Activated T-helper 2 cell treated with anti-CD3 and anti-CD28 coated beads, Interferon-gamma antibody, Interleukin-2, Interleukin-4, amounts not matched to agents 10 μg/mL and 5 μg/mL and 100 μg/mL, durations not matched to agents 14 hours and 24 hours and 36 hours (primary cell): ENCODE measurements at regions not wholly inside any gene's neighbourhood (a gene's known extent, or its start where the extent isn't known, plus 50 kb on each side); places are given as distances from the start of the nearest gene placed in this dataset.

Experiments used
- DNase-seq: peaks from one replicate; pipeline ENCODE4 v3.0.0; 2021; ENCODE audit warnings: low spot score
- H3K27ac Mint-ChIP-seq: one replicate; pipeline ENCODE4 v1.8.0; 2021; ENCODE audit warnings: mixed read lengths
- H3K27me3 Mint-ChIP-seq: one replicate; pipeline ENCODE4 v1.8.0; 2021; ENCODE audit warnings: low read depth, mixed read lengths
- H3K36me3 Mint-ChIP-seq: one replicate; pipeline ENCODE4 v1.8.0; 2021; ENCODE audit warnings: low read depth, mixed read lengths
- H3K4me1 Mint-ChIP-seq: one replicate; pipeline ENCODE4 v1.8.0; 2021; ENCODE audit warnings: low read depth, mixed read lengths
- H3K4me3 Mint-ChIP-seq: one replicate; pipeline ENCODE4 v1.8.0; 2021; ENCODE audit warnings: low read depth, mild to moderate bottlenecking, moderate library complexity, mixed read lengths
- H3K9me3 Mint-ChIP-seq: one replicate; pipeline ENCODE4 v1.8.0; 2021; ENCODE audit warnings: mixed read lengths
- intact Hi-C: fragments of 100-400 bp; cut with micrococcal nuclease; formaldehyde crosslinking; loops from one replicate; pipeline ENCODE4 v1.15.1; 2023

- Mint-ChIP-seq H3K9me3 (no peaks in the 10 kb centered on the region), H3K4me1 (peaks cover 34% of the 10 kb centered on the region), H3K27ac (peak overlapping the region; percentile 69), H3K27me3 (no peaks in the 10 kb centered on the region), H3K36me3 (peaks cover 25% of the 10 kb centered on the region), H3K4me3 (peak overlapping the region; percentile 83)
- intact Hi-C loops = loop anchor here (10.0 kb wide), 1 partner anchor 681 kb away; no protein-coding TSS in a partner anchor
- DNase-seq = no peak
Measured at GRCh38 chr1:21344098-21344749, 54.0 kb upstream of the ECE1 start.

- peaks cover 33% of the 10 kb centered on the region for H3K36me3 Mint-ChIP-seq
- peaks cover 43% of the 10 kb centered on the region for H3K4me1 Mint-ChIP-seq
- H3K27me3 Mint-ChIP-seq = no peaks in the 10 kb centered on the region
- DNase-seq = peak; percentile 54
- intact Hi-C loops = loop anchor here (1.0 to 10.0 kb wide), 4 partner anchors 9 to 682 kb away; no protein-coding TSS in a partner anchor
- peak overlapping the region; percentile 83 for H3K4me3 Mint-ChIP-seq
- no peaks in the 10 kb centered on the region for H3K9me3 Mint-ChIP-seq
- peak overlapping the region; percentile 69 for H3K27ac Mint-ChIP-seq
Measured at GRCh38 chr1:21342961-21343838, 52.9 kb upstream of the ECE1 start.

DNA sequence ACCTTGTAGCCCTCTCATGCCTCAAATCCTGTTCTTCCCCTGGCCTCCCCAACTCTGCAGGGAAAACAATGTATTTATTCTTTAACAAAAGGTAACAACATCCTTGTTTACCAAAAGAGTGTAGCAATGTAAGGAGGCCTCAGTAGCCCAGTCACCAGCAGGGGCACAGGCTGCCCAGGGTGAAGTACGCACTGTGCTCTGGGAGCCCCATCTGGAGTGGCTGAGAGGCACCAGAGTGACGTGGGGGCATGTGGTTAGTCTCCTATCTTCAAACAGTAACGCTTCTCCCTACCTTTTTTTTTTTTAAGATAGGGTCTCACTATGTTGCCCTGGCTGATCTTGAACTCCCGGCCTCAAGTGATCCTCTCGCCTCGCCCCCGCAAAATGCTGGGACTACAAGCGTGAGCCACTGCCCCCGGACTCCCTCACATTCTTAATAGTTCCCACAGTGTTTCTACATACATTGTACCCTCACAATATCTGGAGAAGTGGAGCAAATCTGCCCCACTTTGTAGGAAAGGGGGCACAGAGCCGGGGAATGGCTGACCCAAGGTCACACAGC lies 51.3 kb upstream of the ECE1 start:
- H3K27ac Mint-ChIP-seq = no peak overlapping the region
- peaks cover 55% of the 10 kb centered on the region for H3K4me1 Mint-ChIP-seq
- peak overlapping the region; percentile 23 for H3K4me3 Mint-ChIP-seq
- H3K27me3 Mint-ChIP-seq = no peaks in the 10 kb centered on the region
- no peaks in the 10 kb centered on the region for H3K9me3 Mint-ChIP-seq
- H3K36me3 Mint-ChIP-seq = peaks cover 45% of the 10 kb centered on the region
- intact Hi-C loops = loop anchor here (10.0 kb wide), 1 partner anchor 683 kb away; no protein-coding TSS in a partner anchor
- no peak for DNase-seq

- no peak overlapping the region for H3K27ac Mint-ChIP-seq
- H3K27me3 Mint-ChIP-seq = no peaks in the 10 kb centered on the region
- H3K4me3 Mint-ChIP-seq = no peak overlapping the region
- DNase-seq = no peak
- intact Hi-C loops = loop anchor here (10.0 kb wide), 1 partner anchor 684 kb away; no protein-coding TSS in a partner anchor
- H3K4me1 Mint-ChIP-seq = peaks cover 55% of the 10 kb centered on the region
- peaks cover 45% of the 10 kb centered on the region for H3K36me3 Mint-ChIP-seq
- H3K9me3 Mint-ChIP-seq = no peaks in the 10 kb centered on the region
Measured at GRCh38 chr1:21341022-21341421, 50.8 kb upstream of the ECE1 start.

DNA sequence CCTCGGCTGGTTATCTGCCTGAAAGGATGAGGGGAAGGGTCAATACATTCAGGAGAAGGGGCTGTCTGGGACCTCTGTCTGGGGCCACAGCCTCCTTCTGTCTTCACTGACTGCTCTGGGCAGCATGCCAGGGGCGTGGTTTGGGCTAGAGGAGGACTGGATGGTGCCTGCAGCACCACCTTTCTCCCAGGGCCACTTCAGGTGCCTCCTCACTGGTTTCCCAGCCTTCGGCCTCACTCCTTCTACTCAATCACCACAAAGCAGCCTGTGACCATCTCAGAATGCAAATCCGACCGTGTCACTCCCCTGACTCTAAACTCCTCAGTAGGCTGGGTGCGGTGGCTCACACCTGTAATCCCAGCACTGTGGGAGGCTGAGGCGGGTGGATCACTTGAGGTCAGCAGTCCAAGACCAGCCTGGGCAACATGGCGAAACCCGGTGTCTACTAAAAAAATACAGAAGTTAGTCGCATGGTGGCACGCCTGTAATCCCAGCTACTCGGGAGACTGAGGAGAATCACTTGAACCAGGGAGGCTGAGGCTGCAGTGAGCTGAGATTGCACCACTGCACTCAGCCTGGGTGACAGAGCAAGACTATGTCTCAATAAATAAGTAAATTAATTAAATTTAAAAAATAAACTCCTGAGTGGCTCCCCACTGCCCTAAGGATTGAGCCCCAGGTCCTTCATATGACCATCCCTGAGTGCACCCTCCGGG lies 50.1 kb upstream of the ECE1 start:
- DNase-seq = no peak
- Mint-ChIP-seq H3K4me1 (peaks cover 56% of the 10 kb centered on the region), H3K9me3 (no peaks in the 10 kb centered on the region), H3K4me3 (no peak overlapping the region), H3K27me3 (no peaks in the 10 kb centered on the region), H3K36me3 (peaks cover 45% of the 10 kb centered on the region), H3K27ac (no peak overlapping the region)
- intact Hi-C loops = loop anchor here (10.0 kb wide), 1 partner anchor 684 kb away; no protein-coding TSS in a partner anchor
